Loucy (cell line): ENCODE measurements at regions not wholly inside any gene's neighbourhood (a gene's known extent, or its start where the extent isn't known, plus 50 kb on each side); places are given as distances from the start of the nearest gene placed in this dataset.

ENCODE experiments used
- H2AFZ ChIP-seq: fragments of 200-600 bp; sonication (generic); 2 replicates; pipeline ENCODE4 v1.6.0; 2016; ENCODE audit warnings: antibody characterized with exemption, mild to moderate bottlenecking, low read length, moderate library complexity
- H3F3A ChIP-seq: fragments of 200-600 bp; 2 replicates; pipeline ENCODE4 v1.6.0; 2016; ENCODE audit warnings: antibody characterized with exemption, low read depth, mild to moderate bottlenecking
- H3K27me3 ChIP-seq: fragments of 200-600 bp; sonication (generic); 2 replicates; pipeline ENCODE4 v1.6.1; 2014; ENCODE audit warnings: low read length, mild to moderate bottlenecking; ENCODE audit not compliant: insufficient read depth, poor library complexity, severe bottlenecking
- H3K36me3 ChIP-seq: fragments of 200-600 bp; sonication (generic); 2 replicates; pipeline ENCODE4 v1.6.1; 2016; ENCODE audit warnings: low read length; ENCODE audit not compliant: insufficient read depth
- H3K4me1 ChIP-seq: fragments of 200-600 bp; sonication (generic); 2 replicates; pipeline ENCODE4 v1.5.1; 2014; ENCODE audit warnings: low read length, mild to moderate bottlenecking; ENCODE audit not compliant: insufficient read depth, poor library complexity, severe bottlenecking
- H3K4me2 ChIP-seq: fragments of 200-600 bp; sonication (generic); 2 replicates; pipeline ENCODE4 v1.6.0; 2014; ENCODE audit warnings: antibody characterized with exemption, low read length, low read depth, mild to moderate bottlenecking; ENCODE audit not compliant: poor library complexity, severe bottlenecking
- H3K4me3 ChIP-seq: fragments of 200-600 bp; sonication (generic); 2 replicates; pipeline ENCODE4 v1.5.1; 2014; ENCODE audit warnings: low read length, mild to moderate bottlenecking, mixed read lengths; ENCODE audit not compliant: poor library complexity, severe bottlenecking
- H3K79me2 ChIP-seq: fragments of 200-600 bp; sonication (generic); 2 replicates; pipeline ENCODE4 v1.6.1; 2014; ENCODE audit warnings: low read length; ENCODE audit not compliant: insufficient read depth
- H3K9ac ChIP-seq: fragments of 200-600 bp; sonication (generic); 2 replicates; pipeline ENCODE4 v1.6.0; 2014; ENCODE audit warnings: mild to moderate bottlenecking, low read depth, low read length, moderate library complexity; ENCODE audit not compliant: poor library complexity, severe bottlenecking
- H3K9me2 ChIP-seq: fragments of 200-600 bp; sonication (generic); replicated peaks from 2 replicates; pipeline ENCODE4 v1.6.1; 2016; ENCODE audit warnings: low read depth, low read length, mixed read lengths
- H3K9me3 ChIP-seq: fragments of 200-600 bp; sonication (generic); 2 replicates; pipeline ENCODE4 v1.6.1; 2014; ENCODE audit warnings: mild to moderate bottlenecking, antibody characterized with exemption, low read length, low read depth; ENCODE audit not compliant: insufficient read depth
- H4K20me1 ChIP-seq: fragments of 200-600 bp; sonication (generic); 2 replicates; pipeline ENCODE4 v1.6.0; 2014; ENCODE audit warnings: antibody characterized with exemption, low read length, mild to moderate bottlenecking; ENCODE audit not compliant: insufficient read depth, poor library complexity, severe bottlenecking
- CTCF ChIP-seq: fragments of 200-600 bp; sonication (generic); conservative IDR thresholded peaks from 2 replicates; pipeline ENCODE4 v1.5.1; 2014; ENCODE audit warnings: mild to moderate bottlenecking, antibody characterized with exemption, low read length
- EZH2phosphoT487 ChIP-seq: fragments of 200-600 bp; IDR thresholded peaks from 2 replicates; pipeline ENCODE4 v1.6.1; 2018; ENCODE audit warnings: antibody characterized with exemption, mild to moderate bottlenecking, moderate library complexity, borderline replicate concordance

- Histone ChIP-seq H3K79me2 (no peaks in the 10 kb centered on the region), H3K4me1 (no peaks in the 10 kb centered on the region), H3K9me3 (no peaks in the 10 kb centered on the region), H2AFZ (no peak overlapping the region), H4K20me1 (no peaks in the 10 kb centered on the region), H3K9ac (no peak overlapping the region), H3K36me3 (no peaks in the 10 kb centered on the region), H3K4me2 (no peak overlapping the region), H3K4me3 (no peak overlapping the region), H3K27me3 (no peaks in the 10 kb centered on the region), H3F3A (no peaks in the 10 kb centered on the region), H3K9me2 (no peaks in the 10 kb centered on the region)
- TF ChIP-seq CTCF, result no peak
- TF ChIP-seq EZH2phosphoT487, result no peak
Measured at GRCh38 chr3:66884659-66885058, 113.4 kb upstream of the KBTBD8 start.

GRCh38 chr3:66885326-66886000 lies 112.6 kb upstream of the KBTBD8 start:
- no peaks in the 10 kb centered on the region for H3F3A ChIP-seq
- H3K36me3 ChIP-seq, result no peaks in the 10 kb centered on the region
- H3K27me3 ChIP-seq, result no peaks in the 10 kb centered on the region
- no peak overlapping the region for H3K4me3 ChIP-seq
- TF ChIP-seq CTCF, result no peak
- no peak for TF ChIP-seq EZH2phosphoT487
- H3K4me2 ChIP-seq, result no peak overlapping the region
- H3K9ac ChIP-seq, result no peak overlapping the region
- no peaks in the 10 kb centered on the region for H3K79me2 ChIP-seq
- H3K9me2 ChIP-seq, result no peaks in the 10 kb centered on the region
- no peak overlapping the region for H2AFZ ChIP-seq
- no peaks in the 10 kb centered on the region for H4K20me1 ChIP-seq
- no peaks in the 10 kb centered on the region for H3K4me1 ChIP-seq
- no peaks in the 10 kb centered on the region for H3K9me3 ChIP-seq

GRCh38 chr3:66889750-66890494 lies 108.2 kb upstream of the KBTBD8 start:
- no peak for TF ChIP-seq CTCF
- no peak for TF ChIP-seq EZH2phosphoT487

More at GRCh38 chr3:66889750-66890494, 108.2 kb upstream of the KBTBD8 start:
- H3K4me2 ChIP-seq, result no peak overlapping the region
- no peaks in the 10 kb centered on the region for H3F3A ChIP-seq
- no peaks in the 10 kb centered on the region for H3K79me2 ChIP-seq
- H2AFZ ChIP-seq, result no peak overlapping the region
- H4K20me1 ChIP-seq, result no peaks in the 10 kb centered on the region
- no peak overlapping the region for H3K4me3 ChIP-seq
- no peaks in the 10 kb centered on the region for H3K36me3 ChIP-seq
- no peaks in the 10 kb centered on the region for H3K4me1 ChIP-seq
- no peaks in the 10 kb centered on the region for H3K9me2 ChIP-seq
- no peak overlapping the region for H3K9ac ChIP-seq
- H3K9me3 ChIP-seq, result no peaks in the 10 kb centered on the region
- H3K27me3 ChIP-seq, result no peaks in the 10 kb centered on the region
